ENCODE measurements at regions not wholly inside any gene's neighbourhood (a gene's known extent, or its start where the extent isn't known, plus 50 kb on each side); places are given as distances from the start of the nearest gene placed in this dataset.
A peak's percentile ranks its signal among the peaks of the same experiment; 100 is the strongest.

- DNase-seq: no peak
Observed at GRCh38 chr3:35336601-35337000, 302.7 kb upstream of the ARPP21 start.

DNA sequence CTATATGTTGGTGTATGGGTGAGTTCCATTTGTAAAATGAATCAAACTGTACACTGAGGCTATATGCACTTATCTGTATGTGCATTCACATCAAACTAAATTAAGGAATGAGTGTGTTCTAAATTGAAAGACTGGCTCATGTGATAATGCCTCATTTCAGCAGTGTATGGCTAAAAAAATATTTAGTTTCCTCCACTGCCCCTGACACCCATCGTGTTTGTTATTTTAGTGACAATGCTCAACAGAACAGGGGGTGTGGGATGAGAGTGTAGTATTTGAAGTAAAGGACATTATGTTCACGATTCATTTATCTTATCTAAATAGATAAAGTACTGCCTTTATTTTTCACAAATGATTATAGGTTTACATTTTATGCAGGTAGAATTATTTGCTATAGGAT, 301.1 kb upstream of the ARPP21 start:
- DNase-seq: no peak

- DNase-seq: no peak
Observed at GRCh38 chr3:35380196-35380595, 259.1 kb upstream of the ARPP21 start.

DNA sequence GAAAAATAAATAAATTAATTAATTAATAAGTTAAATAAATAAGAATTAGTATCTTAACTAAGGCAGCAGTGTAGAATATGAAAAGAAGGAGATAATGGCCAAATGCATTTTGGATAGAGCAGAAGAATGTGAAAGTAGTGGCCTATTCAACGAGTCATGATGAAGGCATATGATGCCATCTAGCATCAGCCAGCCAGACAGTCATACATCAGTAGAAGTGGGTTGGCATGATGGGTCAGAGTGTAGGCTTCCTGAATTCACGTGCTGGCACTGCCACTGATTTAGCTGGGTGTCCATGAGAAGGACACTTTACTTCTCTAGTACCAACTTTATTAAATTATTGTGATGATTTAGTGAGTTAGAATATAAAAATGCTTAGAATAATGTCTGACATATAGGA, 256.1 kb upstream of the ARPP21 start:
- no peak for DNase-seq

DNA sequence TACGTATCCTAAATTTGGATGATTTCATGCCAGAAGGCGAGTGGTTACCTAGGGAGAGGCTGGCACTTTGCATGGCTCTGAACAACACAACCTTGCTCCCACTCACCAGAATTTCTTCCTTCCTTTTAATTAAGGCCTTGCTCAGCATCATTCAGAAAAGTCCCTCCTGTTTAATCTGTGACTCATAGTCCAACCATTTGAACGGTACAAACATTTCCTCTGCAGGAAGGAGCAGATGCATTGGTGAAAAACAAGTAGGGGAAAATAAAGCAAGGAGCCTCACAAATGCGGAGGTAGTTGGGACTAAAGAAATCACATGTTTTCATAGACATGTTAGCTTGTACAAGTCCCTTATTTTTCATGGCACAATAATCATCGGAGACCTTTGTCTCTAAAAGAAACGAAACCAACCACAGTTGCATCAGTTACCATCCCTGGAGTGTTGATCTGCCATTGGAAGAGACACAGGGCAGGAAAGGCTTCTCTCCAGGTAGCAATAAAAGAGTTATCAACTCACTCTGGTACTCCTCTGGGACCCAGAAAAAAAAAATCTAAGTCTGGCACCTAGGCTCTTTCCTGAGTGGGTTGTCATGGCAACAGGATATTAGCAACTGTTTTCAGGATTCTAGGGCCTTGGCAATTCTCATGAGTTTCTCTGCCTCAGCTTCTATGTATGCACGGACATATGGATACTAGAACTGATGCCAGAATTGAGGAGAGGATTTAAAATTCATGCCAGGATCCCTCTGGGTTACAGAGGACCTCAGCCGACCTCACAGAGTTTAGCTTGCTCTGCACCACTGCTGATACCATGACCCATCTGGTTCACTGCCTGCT, 255.4 kb upstream of the ARPP21 start:
- no peak for DNase-seq

GRCh38 chr3:35385271-35385670, 254.1 kb upstream of the ARPP21 start:
- DNase-seq: peak; percentile 3

GRCh38 chr3:35389907-35390306, 249.4 kb upstream of the ARPP21 start:
- no peak for DNase-seq

- DNase-seq: no peak
Observed at GRCh38 chr3:35392187-35392586, 247.1 kb upstream of the ARPP21 start.

- no peak for DNase-seq
Observed at GRCh38 chr3:35393901-35394799, 245.2 kb upstream of the ARPP21 start.

- DNase-seq: no peak
Observed at GRCh38 chr3:35394905-35395304, 244.4 kb upstream of the ARPP21 start.

DNA sequence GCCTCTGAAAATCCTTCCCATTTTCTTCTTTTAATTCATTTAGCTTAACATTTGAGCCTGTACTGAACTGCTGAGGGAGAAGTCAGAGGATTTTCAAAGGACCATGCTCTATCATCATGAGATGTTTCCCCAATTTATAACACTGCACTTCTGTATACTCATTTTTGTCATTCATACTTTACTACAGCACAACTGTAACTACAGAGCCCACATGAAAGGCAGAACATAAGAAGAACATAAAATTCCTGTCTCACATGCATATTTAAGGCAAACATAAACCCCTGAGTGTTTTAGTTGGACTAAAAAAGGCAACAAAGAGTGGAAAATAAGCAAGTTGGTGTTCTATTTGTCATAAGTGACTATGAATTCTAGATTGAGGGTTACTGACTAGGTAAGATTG, 237.7 kb upstream of the ARPP21 start:
- no peak for DNase-seq

DNA sequence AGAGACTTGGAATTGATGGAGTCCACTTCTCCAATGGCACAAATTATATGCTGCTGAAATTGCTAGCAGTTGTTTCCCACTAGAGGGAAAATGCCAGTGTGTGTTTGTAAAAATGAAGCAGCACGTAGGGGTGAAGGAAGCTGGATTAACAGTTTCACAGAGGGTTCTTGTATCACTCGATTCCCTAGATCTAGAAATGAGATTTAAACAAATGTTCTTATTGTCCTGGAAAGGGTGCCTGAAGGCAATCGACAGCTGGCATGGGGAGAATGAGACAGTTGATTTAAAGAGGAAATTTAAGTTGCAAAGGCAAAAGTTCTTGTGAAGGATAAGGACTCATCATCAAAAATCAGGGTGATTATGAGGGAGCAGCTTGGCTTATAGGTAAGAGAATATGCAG, 234.8 kb upstream of the ARPP21 start:
- no peak for DNase-seq

DNA sequence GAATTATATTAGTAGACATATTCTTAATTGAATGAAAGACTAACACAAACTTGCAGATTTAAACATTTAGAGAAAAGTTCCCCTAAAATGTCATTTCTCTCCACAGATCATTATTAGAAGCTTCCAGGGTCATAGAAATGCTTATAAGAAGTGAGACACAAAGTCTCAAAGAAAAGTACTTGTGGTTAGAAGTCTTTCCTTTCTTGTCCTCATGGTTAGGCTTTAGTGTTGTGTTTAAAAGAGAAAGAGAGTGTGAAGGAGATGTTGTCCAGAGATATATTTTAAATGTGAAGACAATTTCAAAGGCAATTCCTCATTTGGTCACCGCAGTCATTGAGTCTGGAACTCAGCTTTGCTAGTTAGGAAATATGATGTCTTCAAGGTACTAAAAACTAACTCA, 230.4 kb upstream of the ARPP21 start:
- DNase-seq: peak; percentile 7

GRCh38 chr3:35409991-35410390, 229.3 kb upstream of the ARPP21 start:
- DNase-seq: no peak

- DNase-seq: no peak
Observed at GRCh38 chr3:35413483-35413882, 225.8 kb upstream of the ARPP21 start.

DNA sequence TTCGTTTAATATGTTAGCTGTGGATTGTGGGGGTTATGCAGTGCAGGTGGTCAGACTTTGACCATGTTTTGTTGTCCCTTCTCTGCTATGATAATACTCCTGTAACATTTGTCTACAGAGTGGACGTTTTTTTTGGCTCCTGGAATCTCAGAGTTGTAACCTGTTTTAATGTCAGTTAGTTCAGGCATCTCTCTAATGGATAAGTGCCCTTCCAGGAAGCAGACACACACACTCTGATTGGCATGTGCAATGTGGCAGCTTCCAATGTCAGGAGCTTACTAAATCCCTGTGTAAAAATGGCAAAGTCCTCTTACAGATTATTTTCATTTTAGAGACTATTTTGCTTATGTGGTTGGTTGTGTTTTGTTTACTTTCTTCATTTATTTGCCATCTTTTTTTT, 222.2 kb upstream of the ARPP21 start:
- DNase-seq: no peak

- no peak for DNase-seq
Observed at GRCh38 chr3:35422101-35422500, 217.2 kb upstream of the ARPP21 start.

- peak; percentile 24 for DNase-seq
Observed at GRCh38 chr3:35422836-35423601, 216.3 kb upstream of the ARPP21 start.

GRCh38 chr3:35426366-35426958, 212.9 kb upstream of the ARPP21 start:
- no peak for DNase-seq

GRCh38 chr3:35437381-35437780, 201.9 kb upstream of the ARPP21 start:
- DNase-seq: no peak

DNA sequence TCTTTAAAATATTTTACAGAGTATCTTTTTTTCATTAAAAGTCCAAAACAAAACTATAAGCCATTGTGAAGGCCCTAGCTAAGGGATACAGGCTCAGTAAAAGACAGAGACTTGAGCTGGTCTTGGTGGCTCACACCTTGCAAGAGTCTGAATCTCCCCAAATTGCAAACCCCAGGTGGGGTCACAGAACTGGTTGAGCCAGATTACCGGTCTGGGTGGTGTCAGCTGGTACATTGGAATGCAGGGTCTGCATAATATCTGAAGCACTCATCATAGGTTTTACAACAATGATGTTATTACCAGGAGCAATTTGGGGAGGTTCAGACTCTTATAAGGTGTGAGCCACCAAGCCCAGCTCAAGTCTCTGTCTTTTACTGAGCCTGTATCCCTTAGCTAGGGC, 201.2 kb upstream of the ARPP21 start:
- no peak for DNase-seq

- peak; percentile 90 for DNase-seq
Observed at GRCh38 chr3:35439663-35440062, 199.7 kb upstream of the ARPP21 start.

- no peak for DNase-seq
Observed at GRCh38 chr3:35440826-35441225, 198.5 kb upstream of the ARPP21 start.
